WTC11 (cell line): ENCODE measurements at regions not wholly inside any gene's neighbourhood (a gene's known extent, or its start where the extent isn't known, plus 50 kb on each side); places are given as distances from the start of the nearest gene placed in this dataset.

Experiments
- CREB1 ChIP-seq: sonication (generic); formaldehyde crosslinking; IDR thresholded peaks from 2 replicates; pipeline ENCODE4 v1.8.0; 2023; ENCODE audit warnings: mild to moderate bottlenecking, missing genetic modification reagents
- CTCF ChIP-seq: fragments of 200-600 bp; IDR thresholded peaks from 2 replicates; pipeline ENCODE4 v1.8.0; 2022; ENCODE audit warnings: antibody characterized with exemption
- ELF4 ChIP-seq: sonication (generic); formaldehyde crosslinking; IDR thresholded peaks from 2 replicates; pipeline ENCODE4 v1.8.1; 2022; ENCODE audit warnings: low read depth, mild to moderate bottlenecking, moderate library complexity, missing genetic modification reagents
- MAX ChIP-seq: sonication (generic); formaldehyde crosslinking; IDR thresholded peaks from 2 replicates; pipeline ENCODE4 v1.8.0; 2022; ENCODE audit warnings: mild to moderate bottlenecking, missing genetic modification reagents
- MYBL2 ChIP-seq: sonication (generic); formaldehyde crosslinking; IDR thresholded peaks from 2 replicates; pipeline ENCODE4 v1.8.1; 2023; ENCODE audit warnings: mild to moderate bottlenecking, moderate library complexity, missing genetic modification reagents
- NFYB ChIP-seq: sonication (generic); formaldehyde crosslinking; conservative IDR thresholded peaks from 2 replicates; pipeline ENCODE4 v1.8.0; 2022; ENCODE audit warnings: low read depth, missing genetic modification reagents
- NR3C1 ChIP-seq: sonication (generic); formaldehyde crosslinking; conservative IDR thresholded peaks from 2 replicates; pipeline ENCODE4 v1.8.1; 2023; ENCODE audit warnings: low read depth, mild to moderate bottlenecking, missing genetic modification reagents
- ZBTB21 ChIP-seq: sonication (generic); formaldehyde crosslinking; IDR thresholded peaks from 2 replicates; pipeline ENCODE4 v1.8.1; 2023; ENCODE audit warnings: mild to moderate bottlenecking, missing genetic modification reagents, borderline replicate concordance
- ZMAT4 ChIP-seq: fragments of 250-450 bp; sonication (Bioruptor Pico); IDR thresholded peaks from 2 replicates; pipeline ENCODE4 v1.9.0; 2021; ENCODE audit warnings: mild to moderate bottlenecking
- TF ChIP-seq, protein P1 (sequence below): sonication (generic); formaldehyde crosslinking; IDR thresholded peaks from 2 replicates; pipeline ENCODE4 v1.8.1; 2022; ENCODE audit warnings: low read depth, missing genetic modification reagents, borderline replicate concordance
- TF ChIP-seq, protein P2 (sequence below): fragments of 250-450 bp; sonication (Bioruptor Pico); IDR thresholded peaks from 2 replicates; pipeline ENCODE4 v2.1.2; 2022; ENCODE audit warnings: mild to moderate bottlenecking, moderate library complexity
- TF ChIP-seq, protein P3 (sequence below): sonication (generic); formaldehyde crosslinking; IDR thresholded peaks from 2 replicates; pipeline ENCODE4 v1.8.0; 2022; ENCODE audit warnings: mild to moderate bottlenecking, missing genetic modification reagents

DNA sequence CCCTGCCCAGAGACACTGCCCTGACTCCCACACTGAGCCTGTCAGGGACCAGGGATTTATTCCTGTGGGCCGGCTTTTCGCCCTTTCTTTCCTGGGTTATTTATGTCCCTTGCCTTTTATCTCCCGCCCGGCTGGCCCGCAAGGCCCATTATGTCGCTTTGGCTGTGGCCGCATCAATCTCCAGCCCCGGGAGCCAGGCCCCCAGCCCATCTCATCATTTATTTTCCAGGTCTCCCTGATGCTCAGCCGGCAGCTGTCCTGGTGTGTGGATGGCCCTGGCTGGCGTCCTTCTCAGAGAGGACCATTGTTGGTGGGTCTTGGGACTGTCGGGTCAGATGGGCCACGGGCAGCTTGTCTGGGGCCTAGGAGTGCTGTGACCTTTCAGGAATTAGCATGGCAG, 82.3 kb downstream of the FAM241B start:
- no peak for TF ChIP-seq MYBL2
- TF ChIP-seq, protein P1, sequence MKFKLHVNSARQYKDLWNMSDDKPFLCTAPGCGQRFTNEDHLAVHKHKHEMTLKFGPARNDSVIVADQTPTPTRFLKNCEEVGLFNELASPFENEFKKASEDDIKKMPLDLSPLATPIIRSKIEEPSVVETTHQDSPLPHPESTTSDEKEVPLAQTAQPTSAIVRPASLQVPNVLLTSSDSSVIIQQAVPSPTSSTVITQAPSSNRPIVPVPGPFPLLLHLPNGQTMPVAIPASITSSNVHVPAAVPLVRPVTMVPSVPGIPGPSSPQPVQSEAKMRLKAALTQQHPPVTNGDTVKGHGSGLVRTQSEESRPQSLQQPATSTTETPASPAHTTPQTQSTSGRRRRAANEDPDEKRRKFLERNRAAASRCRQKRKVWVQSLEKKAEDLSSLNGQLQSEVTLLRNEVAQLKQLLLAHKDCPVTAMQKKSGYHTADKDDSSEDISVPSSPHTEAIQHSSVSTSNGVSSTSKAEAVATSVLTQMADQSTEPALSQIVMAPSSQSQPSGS (CRISPR knock-in tag) = no peak
- TF ChIP-seq CTCF = no peak
- TF ChIP-seq, protein P2, sequence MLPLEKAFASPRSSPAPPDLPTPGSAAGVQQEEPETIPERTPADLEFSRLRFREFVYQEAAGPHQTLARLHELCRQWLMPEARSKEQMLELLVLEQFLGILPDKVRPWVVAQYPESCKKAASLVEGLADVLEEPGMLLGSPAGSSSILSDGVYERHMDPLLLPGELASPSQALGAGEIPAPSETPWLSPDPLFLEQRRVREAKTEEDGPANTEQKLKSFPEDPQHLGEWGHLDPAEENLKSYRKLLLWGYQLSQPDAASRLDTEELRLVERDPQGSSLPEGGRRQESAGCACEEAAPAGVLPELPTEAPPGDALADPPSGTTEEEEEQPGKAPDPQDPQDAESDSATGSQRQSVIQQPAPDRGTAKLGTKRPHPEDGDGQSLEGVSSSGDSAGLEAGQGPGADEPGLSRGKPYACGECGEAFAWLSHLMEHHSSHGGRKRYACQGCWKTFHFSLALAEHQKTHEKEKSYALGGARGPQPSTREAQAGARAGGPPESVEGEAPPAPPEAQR = no peak
- no peak for TF ChIP-seq MAX
- no peak for TF ChIP-seq CREB1 (CRISPR knock-in tag)
- TF ChIP-seq ZBTB21 (CRISPR knock-in tag) = no peak
- TF ChIP-seq ZMAT4 (CRISPR knock-in tag) = no peak
- TF ChIP-seq NR3C1 = no peak
- TF ChIP-seq, protein P3, sequence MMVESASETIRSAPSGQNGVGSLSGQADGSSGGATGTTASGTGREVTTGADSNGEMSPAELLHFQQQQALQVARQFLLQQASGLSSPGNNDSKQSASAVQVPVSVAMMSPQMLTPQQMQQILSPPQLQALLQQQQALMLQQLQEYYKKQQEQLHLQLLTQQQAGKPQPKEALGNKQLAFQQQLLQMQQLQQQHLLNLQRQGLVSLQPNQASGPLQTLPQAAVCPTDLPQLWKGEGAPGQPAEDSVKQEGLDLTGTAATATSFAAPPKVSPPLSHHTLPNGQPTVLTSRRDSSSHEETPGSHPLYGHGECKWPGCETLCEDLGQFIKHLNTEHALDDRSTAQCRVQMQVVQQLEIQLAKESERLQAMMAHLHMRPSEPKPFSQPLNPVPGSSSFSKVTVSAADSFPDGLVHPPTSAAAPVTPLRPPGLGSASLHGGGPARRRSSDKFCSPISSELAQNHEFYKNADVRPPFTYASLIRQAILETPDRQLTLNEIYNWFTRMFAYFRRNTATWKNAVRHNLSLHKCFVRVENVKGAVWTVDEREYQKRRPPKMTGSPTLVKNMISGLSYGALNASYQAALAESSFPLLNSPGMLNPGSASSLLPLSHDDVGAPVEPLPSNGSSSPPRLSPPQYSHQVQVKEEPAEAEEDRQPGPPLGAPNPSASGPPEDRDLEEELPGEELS (CRISPR knock-in tag) = no peak
- TF ChIP-seq NFYB (CRISPR knock-in tag) = no peak
- TF ChIP-seq ELF4 (CRISPR knock-in tag) = no peak
